ENCODE measurements at regions not wholly inside any gene's neighbourhood (a gene's known extent, or its start where the extent isn't known, plus 50 kb on each side); places are given as distances from the start of the nearest gene placed in this dataset.

DNA sequence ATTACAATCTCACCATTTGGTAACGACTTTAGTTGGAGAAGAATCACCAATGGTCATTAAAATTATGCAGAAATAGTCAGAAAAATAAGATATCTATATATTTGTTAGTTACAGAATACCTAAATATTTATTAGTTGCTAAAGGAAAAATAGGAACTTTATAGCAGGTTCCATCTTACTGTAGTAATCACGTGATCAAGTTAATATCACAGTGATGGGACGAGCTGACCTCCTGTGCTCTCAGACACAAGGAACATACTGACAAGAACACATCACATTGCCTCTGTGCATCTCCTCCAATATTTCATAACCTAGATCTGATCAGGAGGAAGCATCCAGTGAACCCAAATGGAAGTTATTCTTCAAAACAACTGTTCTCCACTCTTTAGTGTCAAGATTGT, 215.3 kb downstream of the GALR1 start:
- Mint-ChIP-seq H3K36me3 (ENCODE audit: low read depth) (no peaks in the 10 kb centered on the region), H3K27me3 (ENCODE audit: low read depth, poor library complexity) (peaks cover 8% of the 10 kb centered on the region), H3K27ac (no peak overlapping the region), H3K4me1 (peaks cover 11% of the 10 kb centered on the region), H3K4me3 (no peak overlapping the region), H3K9me3 (no peaks in the 10 kb centered on the region)
- no peak for TF ChIP-seq CTCF (IDR thresholded peaks at IDR 0.05)
- DNase-seq = no peak

GRCh38 chr18:77466890-77467289, 217.2 kb downstream of the GALR1 start:
- Mint-ChIP-seq H3K27me3 (ENCODE audit: low read depth, poor library complexity) (peaks cover 5% of the 10 kb centered on the region), H3K9me3 (no peaks in the 10 kb centered on the region), H3K4me3 (no peak overlapping the region), H3K4me1 (no peaks in the 10 kb centered on the region), H3K36me3 (ENCODE audit: low read depth) (no peaks in the 10 kb centered on the region), H3K27ac (no peak overlapping the region)
- DNase-seq = no peak
- TF ChIP-seq CTCF (IDR thresholded peaks at IDR 0.05) = no peak

- no peak overlapping the region for H3K4me3 Mint-ChIP-seq
- H3K27me3 Mint-ChIP-seq (ENCODE audit: low read depth, poor library complexity) = peaks cover 5% of the 10 kb centered on the region
- no peak overlapping the region for H3K27ac Mint-ChIP-seq
These were observed 219.5 kb downstream of the GALR1 start for GRCh38 chr18:77469131-77469530.

GRCh38 chr18:77470569-77471413, 221.1 kb downstream of the GALR1 start:
- H3K4me1 Mint-ChIP-seq = peaks cover 21% of the 10 kb centered on the region
- TF ChIP-seq CTCF (IDR thresholded peaks at IDR 0.05) = no peak
- no peaks in the 10 kb centered on the region for H3K27me3 Mint-ChIP-seq (ENCODE audit: low read depth, poor library complexity)
- H3K9me3 Mint-ChIP-seq = no peaks in the 10 kb centered on the region
- H3K36me3 Mint-ChIP-seq (ENCODE audit: low read depth) = no peaks in the 10 kb centered on the region
- no peak for DNase-seq
- H3K4me3 Mint-ChIP-seq = no peak overlapping the region
- no peak overlapping the region for H3K27ac Mint-ChIP-seq

More at GRCh38 chr18:77469131-77469530, 219.5 kb downstream of the GALR1 start:
- no peaks in the 10 kb centered on the region for H3K36me3 Mint-ChIP-seq (ENCODE audit: low read depth)
- no peak for DNase-seq
- TF ChIP-seq CTCF (IDR thresholded peaks at IDR 0.05) = no peak
- H3K4me1 Mint-ChIP-seq = peaks cover 12% of the 10 kb centered on the region
- H3K9me3 Mint-ChIP-seq = no peaks in the 10 kb centered on the region

- Mint-ChIP-seq H3K9me3 (no peaks in the 10 kb centered on the region), H3K27me3 (ENCODE audit: low read depth, poor library complexity) (no peaks in the 10 kb centered on the region), H3K4me3 (no peak overlapping the region), H3K36me3 (ENCODE audit: low read depth) (no peaks in the 10 kb centered on the region), H3K27ac (no peak overlapping the region), H3K4me1 (peaks cover 21% of the 10 kb centered on the region)
- no peak for DNase-seq
- no peak for TF ChIP-seq CTCF (IDR thresholded peaks at IDR 0.05)
These were observed 222.9 kb downstream of the GALR1 start for GRCh38 chr18:77472509-77472908.
